ENCODE measurements at regions not wholly inside any gene's neighbourhood (a gene's known extent, or its start where the extent isn't known, plus 50 kb on each side); places are given as distances from the start of the nearest gene placed in this dataset.

DNA sequence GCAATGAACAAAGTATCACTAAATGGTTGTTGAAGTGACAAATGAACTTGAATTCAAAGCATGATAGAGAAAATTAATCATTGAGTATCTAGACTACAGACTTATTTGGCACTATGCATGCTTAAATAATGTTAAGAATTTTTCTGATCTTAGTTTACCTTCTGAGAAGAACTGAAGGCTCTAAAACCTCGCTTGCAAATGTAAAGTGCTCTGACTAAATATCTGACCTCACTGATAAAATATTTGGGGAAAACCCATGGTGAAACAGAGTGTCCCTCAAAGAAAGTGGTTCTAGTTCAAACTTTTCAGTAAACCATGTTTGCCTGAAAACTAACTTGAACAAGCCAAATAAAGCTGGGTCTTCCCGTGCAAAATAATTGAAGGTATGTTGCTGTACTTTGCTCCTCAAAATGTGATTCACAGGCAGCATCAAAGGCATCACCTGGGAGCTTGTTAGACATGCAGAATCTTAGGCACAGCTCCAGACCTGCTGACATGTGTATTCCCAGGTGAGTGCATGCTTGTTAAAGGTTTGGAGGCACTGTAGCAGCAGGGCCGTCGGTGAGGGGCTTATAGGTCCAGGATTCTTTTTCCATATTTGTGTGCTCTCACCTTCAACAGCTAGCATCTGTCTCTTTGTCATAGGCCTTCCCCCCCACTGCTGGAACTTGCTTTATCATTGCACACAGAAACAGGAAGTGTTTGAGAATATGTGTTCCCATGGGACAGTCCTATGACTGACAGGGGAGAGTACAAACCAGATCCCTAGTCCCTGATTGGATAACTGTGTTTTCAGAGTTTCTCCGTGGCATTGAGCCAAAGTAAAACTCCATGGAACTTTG, 524.2 kb upstream of the LMCD1 start:
- Histone ChIP-seq H3K27ac (no peak overlapping the region), H3K4me3 (no peak overlapping the region)
- TF ChIP-seq, protein P1, sequence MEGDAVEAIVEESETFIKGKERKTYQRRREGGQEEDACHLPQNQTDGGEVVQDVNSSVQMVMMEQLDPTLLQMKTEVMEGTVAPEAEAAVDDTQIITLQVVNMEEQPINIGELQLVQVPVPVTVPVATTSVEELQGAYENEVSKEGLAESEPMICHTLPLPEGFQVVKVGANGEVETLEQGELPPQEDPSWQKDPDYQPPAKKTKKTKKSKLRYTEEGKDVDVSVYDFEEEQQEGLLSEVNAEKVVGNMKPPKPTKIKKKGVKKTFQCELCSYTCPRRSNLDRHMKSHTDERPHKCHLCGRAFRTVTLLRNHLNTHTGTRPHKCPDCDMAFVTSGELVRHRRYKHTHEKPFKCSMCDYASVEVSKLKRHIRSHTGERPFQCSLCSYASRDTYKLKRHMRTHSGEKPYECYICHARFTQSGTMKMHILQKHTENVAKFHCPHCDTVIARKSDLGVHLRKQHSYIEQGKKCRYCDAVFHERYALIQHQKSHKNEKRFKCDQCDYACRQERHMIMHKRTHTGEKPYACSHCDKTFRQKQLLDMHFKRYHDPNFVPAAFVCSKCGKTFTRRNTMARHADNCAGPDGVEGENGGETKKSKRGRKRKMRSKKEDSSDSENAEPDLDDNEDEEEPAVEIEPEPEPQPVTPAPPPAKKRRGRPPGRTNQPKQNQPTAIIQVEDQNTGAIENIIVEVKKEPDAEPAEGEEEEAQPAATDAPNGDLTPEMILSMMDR (IDR thresholded peaks at IDR 0.05): no peak
- DNase-seq (ENCODE audit: low spot score): no peak

DNA sequence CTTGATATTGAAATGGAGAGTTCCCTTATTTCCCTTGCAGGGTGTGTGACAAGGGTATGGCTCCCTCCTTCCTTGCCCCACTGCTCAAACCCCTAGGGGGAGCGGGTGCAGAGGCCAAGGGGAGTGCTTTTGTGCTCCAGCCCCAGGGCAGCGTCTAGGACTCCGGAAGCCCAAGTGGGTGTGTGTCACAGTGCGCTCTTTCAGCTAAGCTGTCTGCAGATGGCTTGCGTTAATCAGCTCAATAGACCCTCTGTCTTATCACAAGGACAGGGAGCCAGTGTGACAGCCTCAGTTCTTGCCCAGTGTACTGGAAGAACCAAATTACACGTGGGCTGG, 523.6 kb upstream of the LMCD1 start:
- TF ChIP-seq, protein P1 (IDR thresholded peaks at IDR 0.05): no peak
- Histone ChIP-seq H3K27ac (no peak overlapping the region), H3K4me3 (no peak overlapping the region)
- no peak for DNase-seq (ENCODE audit: low spot score)

DNA sequence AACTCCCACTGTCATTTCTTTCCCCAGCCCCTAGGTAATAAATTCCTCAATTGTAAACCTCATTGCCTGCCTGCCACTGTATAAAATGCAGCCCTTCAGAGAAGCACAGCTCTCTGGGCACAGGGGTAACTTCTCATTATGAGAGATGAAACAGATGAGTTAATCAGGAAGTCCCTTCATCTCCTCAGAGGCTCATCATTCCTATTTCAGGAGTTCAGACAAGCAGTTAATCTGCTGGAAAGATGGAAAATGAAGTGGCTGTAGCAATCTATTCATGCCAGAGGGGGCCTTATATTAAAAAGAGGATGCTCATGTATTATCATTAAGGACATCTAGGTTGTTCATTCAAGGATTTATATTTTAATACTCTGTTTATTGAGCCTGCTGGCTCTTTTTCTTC, 519.5 kb upstream of the LMCD1 start:
- Histone ChIP-seq H3K4me3 (no peak overlapping the region), H3K27ac (no peak overlapping the region)
- TF ChIP-seq, protein P1 (IDR thresholded peaks at IDR 0.05): no peak
- no peak for DNase-seq (ENCODE audit: low spot score)

DNA sequence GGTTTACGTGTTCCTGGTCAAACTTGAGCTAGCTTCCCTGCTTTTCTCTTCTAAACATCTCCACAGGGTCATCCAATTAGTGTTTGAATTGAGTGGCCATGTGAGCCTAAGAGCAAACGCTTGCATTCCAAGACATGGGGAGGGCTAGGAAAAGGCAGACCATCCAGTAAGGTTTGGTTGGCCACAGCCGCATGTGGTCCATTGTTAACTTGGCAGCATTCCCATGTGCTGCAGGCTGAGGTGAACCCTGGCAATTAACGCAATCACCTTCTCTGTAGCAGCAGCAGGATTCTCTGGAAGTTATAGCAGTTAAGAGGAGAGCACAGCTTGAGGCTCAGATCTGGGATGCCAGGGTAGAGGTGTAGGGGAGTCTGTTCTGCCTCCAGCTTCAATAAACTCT, 502.2 kb upstream of the LMCD1 start:
- no peak for DNase-seq (ENCODE audit: low spot score)
- TF ChIP-seq, protein P1 (IDR thresholded peaks at IDR 0.05): no peak
- Histone ChIP-seq H3K27ac (no peak overlapping the region), H3K4me3 (no peak overlapping the region)

DNA sequence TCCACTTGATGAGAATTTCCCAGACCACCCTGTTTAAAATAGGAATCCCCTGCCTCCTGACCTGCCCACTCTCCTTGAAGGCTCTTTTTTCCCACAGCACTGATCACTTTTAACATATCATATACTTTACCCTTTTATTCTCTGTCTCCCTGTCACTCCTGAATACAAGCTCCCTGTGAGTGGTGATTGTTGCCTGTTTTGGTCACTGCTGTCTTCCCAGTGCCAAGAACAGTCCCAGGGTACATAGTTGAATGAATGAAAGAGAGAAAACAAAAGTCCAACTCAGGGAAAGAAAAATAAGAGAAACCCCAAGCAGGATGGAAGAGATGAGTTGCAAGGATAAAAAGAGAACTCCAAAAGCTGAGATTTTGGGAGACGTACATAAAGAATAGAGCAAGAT, 500.3 kb upstream of the LMCD1 start:
- TF ChIP-seq, protein P1 (IDR thresholded peaks at IDR 0.05): no peak
- DNase-seq (ENCODE audit: low spot score): no peak
- no peak overlapping the region for H3K4me3 ChIP-seq

DNA sequence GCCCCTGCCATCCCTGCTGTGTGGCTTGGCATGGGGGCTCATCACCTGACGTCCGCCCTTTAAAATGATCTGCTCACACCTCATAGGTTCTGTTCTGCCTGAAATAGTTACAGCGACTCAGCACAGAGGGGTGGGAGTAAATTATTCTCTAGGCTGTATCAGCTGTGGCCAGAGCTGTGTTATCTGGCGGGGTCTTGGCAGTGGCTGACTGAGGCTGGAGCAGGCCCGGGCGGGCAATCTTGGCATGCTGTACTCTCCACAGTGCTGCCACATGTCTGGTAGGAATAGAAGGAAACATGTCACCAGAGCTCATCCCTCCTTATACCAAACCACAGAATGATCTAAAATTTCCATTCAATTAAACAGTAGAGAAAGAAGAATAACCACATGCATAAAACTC, 499.9 kb upstream of the LMCD1 start:
- TF ChIP-seq, protein P1 (IDR thresholded peaks at IDR 0.05): no peak
- H3K27ac ChIP-seq: no peak overlapping the region
- no peak overlapping the region for H3K4me3 ChIP-seq
- DNase-seq (ENCODE audit: low spot score): no peak

More for the DNA sequence above, 500.3 kb upstream of the LMCD1 start:
- H3K27ac ChIP-seq: no peak overlapping the region

DNA sequence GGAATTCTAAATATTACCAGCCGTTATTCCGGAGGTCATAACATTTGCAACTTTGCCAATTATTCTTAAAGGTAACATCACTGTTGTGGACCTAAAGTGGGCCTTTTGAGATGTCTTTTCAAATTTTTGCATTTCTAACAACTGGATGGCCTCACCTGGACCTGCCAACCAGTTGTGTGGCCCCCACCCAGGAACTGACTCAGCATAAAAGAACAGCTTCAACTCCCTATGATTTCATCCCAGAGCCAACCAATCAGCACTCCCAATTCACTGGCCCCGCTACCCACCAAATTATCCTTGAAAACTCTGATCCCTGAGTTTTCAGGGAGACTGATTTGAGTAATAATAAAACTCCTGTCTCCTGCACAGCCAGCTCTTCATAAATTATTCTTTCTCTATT, 489.7 kb upstream of the LMCD1 start:
- H3K27ac ChIP-seq: no peak overlapping the region
- no peak overlapping the region for H3K4me3 ChIP-seq
- DNase-seq (ENCODE audit: low spot score): no peak
- TF ChIP-seq, protein P1 (IDR thresholded peaks at IDR 0.05): no peak
